ENCODE measurements at regions not wholly inside any gene's neighbourhood (a gene's known extent, or its start where the extent isn't known, plus 50 kb on each side); places are given as distances from the start of the nearest gene placed in this dataset.

DNA sequence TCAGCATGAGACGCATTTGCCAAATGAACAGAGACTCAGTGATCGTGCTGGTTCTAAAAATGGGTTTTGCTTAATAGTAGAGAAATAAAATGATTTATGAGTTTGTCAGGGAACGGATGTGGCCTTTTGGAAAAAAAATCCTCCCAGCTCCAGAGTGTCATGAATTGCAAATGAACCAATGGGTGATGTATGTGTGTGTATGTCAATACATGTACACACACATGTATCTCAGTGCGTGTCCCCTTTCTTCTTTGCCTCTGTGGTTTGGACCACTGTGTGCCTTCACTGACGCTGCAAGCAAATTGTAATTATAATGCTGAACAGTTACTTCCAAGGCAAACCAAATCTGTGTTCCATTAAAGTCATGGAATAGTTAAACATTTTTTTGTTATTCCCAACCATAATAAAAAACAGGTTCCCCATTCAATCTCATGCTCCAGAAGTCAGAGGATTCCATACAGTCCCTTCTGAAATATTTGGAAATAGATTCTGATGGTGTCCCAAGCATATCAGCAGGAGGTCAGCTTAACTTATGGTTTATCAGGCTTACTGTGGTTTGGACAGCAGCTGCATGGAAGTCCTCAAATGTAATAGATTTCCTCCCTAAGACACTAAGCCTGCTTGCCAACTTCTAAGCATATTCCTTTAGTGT lies 630.5 kb downstream of the ACTL7B start:
- Mint-ChIP-seq H3K36me3 (no peaks in the 10 kb centered on the region), H3K27ac (no peak overlapping the region), H3K4me1 (no peaks in the 10 kb centered on the region), H3K4me3 (no peak overlapping the region), H3K27me3 (peaks cover 2% of the 10 kb centered on the region), H3K9me3 (peaks cover 21% of the 10 kb centered on the region)

- H3K4me3 Mint-ChIP-seq, result no peak overlapping the region
- no peak overlapping the region for H3K27ac Mint-ChIP-seq
- H3K36me3 Mint-ChIP-seq, result no peaks in the 10 kb centered on the region
- no peaks in the 10 kb centered on the region for H3K4me1 Mint-ChIP-seq
- H3K9me3 Mint-ChIP-seq, result peaks cover 26% of the 10 kb centered on the region
- H3K27me3 Mint-ChIP-seq, result peaks cover 2% of the 10 kb centered on the region
Observed at GRCh38 chr9:108224716-108225115, 631.1 kb downstream of the ACTL7B start.

- no peaks in the 10 kb centered on the region for H3K36me3 Mint-ChIP-seq
- no peaks in the 10 kb centered on the region for H3K4me1 Mint-ChIP-seq
- no peaks in the 10 kb centered on the region for H3K27me3 Mint-ChIP-seq
- peaks cover 16% of the 10 kb centered on the region for H3K9me3 Mint-ChIP-seq
- H3K4me3 Mint-ChIP-seq, result no peak overlapping the region
- no peak overlapping the region for H3K27ac Mint-ChIP-seq
Observed at GRCh38 chr9:108219664-108220063, 636.1 kb downstream of the ACTL7B start.

- Mint-ChIP-seq H3K27ac (no peak overlapping the region), H3K36me3 (no peaks in the 10 kb centered on the region), H3K9me3 (peaks cover 7% of the 10 kb centered on the region), H3K4me3 (no peak overlapping the region), H3K4me1 (no peaks in the 10 kb centered on the region), H3K27me3 (no peaks in the 10 kb centered on the region)
Observed at GRCh38 chr9:108217431-108218349, 638.1 kb downstream of the ACTL7B start.

DNA sequence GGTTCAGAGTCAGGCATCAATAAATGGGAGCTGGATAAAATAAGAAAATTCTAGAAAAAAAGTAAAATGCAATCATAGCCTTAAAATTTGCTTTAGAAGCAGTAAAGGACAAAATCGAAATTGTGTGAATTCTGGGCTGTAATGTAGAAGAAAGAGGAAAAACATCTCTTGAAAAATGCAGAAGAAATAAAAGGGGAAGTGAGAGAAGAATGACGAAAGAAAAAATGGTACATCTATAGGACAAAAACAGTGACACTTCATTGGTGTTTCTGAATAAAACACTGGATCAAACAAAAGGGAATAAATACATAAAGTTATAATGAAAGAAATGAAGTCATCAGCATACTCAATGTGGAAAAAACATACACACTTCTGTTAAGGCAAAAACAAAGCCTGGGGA lies 642.3 kb downstream of the ACTL7B start:
- H3K27me3 Mint-ChIP-seq, result peaks cover 2% of the 10 kb centered on the region
- H3K36me3 Mint-ChIP-seq, result no peaks in the 10 kb centered on the region
- H3K27ac Mint-ChIP-seq, result no peak overlapping the region
- peaks cover 9% of the 10 kb centered on the region for H3K9me3 Mint-ChIP-seq
- H3K4me1 Mint-ChIP-seq, result no peaks in the 10 kb centered on the region
- no peak overlapping the region for H3K4me3 Mint-ChIP-seq

DNA sequence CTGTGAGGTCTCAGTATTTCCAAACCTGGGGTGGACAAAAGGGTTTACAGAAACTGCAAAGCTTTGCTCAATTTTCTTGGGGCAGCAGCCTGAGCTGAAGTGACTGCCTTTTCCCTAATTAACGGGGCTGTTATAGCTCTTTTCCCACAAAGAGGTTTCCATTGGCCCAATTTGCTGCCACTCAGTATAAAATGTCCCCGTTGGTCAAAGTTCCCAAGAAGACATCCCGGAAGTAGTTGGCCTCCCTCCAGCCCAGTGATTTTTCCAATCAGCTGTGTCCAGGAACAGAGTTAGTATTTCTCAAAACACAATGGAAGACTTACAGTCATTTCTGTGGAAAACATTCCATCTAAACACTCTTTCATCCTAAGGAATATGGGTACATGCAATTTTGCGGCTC lies 643.6 kb downstream of the ACTL7B start:
- Mint-ChIP-seq H3K4me3 (no peak overlapping the region), H3K27ac (no peak overlapping the region), H3K27me3 (peaks cover 2% of the 10 kb centered on the region), H3K36me3 (no peaks in the 10 kb centered on the region), H3K4me1 (no peaks in the 10 kb centered on the region), H3K9me3 (peaks cover 14% of the 10 kb centered on the region)

- peaks cover 2% of the 10 kb centered on the region for H3K27me3 Mint-ChIP-seq
- no peaks in the 10 kb centered on the region for H3K4me1 Mint-ChIP-seq
- peaks cover 14% of the 10 kb centered on the region for H3K9me3 Mint-ChIP-seq
- H3K4me3 Mint-ChIP-seq, result no peak overlapping the region
- no peaks in the 10 kb centered on the region for H3K36me3 Mint-ChIP-seq
- no peak overlapping the region for H3K27ac Mint-ChIP-seq
Observed at GRCh38 chr9:108211411-108211955, 644.3 kb downstream of the ACTL7B start.

DNA sequence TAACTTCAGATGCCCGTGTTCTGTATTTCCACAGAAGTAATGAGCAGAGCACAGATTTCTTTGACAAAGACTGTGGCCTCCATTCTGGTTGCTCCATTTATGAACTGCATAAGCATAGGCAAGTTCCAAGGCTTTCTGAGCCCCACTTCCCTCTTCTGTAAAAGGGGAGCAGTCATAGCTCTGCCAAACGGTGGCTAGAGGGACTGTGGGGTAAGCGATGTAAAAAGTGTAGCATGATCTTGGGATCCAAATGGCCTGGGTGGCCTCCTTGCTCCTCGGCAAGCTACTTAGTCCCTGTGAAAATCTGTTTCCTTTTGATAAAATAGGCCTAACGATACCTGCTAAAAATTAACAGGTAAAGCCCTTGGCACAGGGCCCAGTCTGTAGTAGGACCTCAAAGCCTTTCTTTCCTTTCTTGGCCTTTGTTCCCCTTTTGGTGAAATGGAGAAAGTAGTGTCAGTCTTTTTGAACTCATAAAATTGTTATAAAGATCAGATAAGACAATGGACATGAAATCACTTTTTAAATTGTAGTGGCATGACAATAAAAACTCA lies 646.6 kb downstream of the ACTL7B start:
- peaks cover 14% of the 10 kb centered on the region for H3K9me3 Mint-ChIP-seq
- peaks cover 2% of the 10 kb centered on the region for H3K27me3 Mint-ChIP-seq
- no peaks in the 10 kb centered on the region for H3K4me1 Mint-ChIP-seq
- H3K27ac Mint-ChIP-seq, result no peak overlapping the region
- no peak overlapping the region for H3K4me3 Mint-ChIP-seq
- H3K36me3 Mint-ChIP-seq, result no peaks in the 10 kb centered on the region

- Mint-ChIP-seq H3K4me1 (no peaks in the 10 kb centered on the region), H3K27ac (no peak overlapping the region), H3K9me3 (peaks cover 23% of the 10 kb centered on the region), H3K27me3 (peaks cover 2% of the 10 kb centered on the region), H3K4me3 (no peak overlapping the region), H3K36me3 (no peaks in the 10 kb centered on the region)
Observed at GRCh38 chr9:108207561-108208165, 648.1 kb downstream of the ACTL7B start.

DNA sequence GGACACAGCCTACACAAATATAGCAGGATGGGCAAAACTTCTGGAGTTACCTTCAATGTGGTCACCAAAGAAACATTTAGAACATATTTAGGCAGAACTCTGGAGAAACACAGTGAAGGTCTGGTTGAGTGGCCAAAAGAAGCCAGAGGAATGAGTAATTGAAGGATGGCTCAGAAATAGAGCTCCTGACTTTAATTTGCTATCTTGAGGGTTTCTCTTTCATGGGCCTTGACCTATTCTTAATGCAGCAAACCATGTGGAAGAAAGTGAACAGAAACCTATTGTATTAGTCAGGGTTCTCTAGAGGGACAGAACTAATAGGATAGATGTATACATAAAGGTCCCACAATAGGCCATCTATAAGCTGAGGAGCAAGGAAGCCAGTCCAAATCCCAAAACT lies 650.5 kb downstream of the ACTL7B start:
- no peaks in the 10 kb centered on the region for H3K4me1 Mint-ChIP-seq
- H3K4me3 Mint-ChIP-seq, result no peak overlapping the region
- no peak overlapping the region for H3K27ac Mint-ChIP-seq
- peaks cover 27% of the 10 kb centered on the region for H3K9me3 Mint-ChIP-seq
- H3K27me3 Mint-ChIP-seq, result peaks cover 2% of the 10 kb centered on the region
- no peaks in the 10 kb centered on the region for H3K36me3 Mint-ChIP-seq

GRCh38 chr9:108197899-108198298 lies 657.9 kb downstream of the ACTL7B start:
- no peaks in the 10 kb centered on the region for H3K27me3 Mint-ChIP-seq
- no peaks in the 10 kb centered on the region for H3K36me3 Mint-ChIP-seq
- no peak overlapping the region for H3K27ac Mint-ChIP-seq
- H3K4me3 Mint-ChIP-seq, result no peak overlapping the region
- no peaks in the 10 kb centered on the region for H3K4me1 Mint-ChIP-seq
- peaks cover 15% of the 10 kb centered on the region for H3K9me3 Mint-ChIP-seq

DNA sequence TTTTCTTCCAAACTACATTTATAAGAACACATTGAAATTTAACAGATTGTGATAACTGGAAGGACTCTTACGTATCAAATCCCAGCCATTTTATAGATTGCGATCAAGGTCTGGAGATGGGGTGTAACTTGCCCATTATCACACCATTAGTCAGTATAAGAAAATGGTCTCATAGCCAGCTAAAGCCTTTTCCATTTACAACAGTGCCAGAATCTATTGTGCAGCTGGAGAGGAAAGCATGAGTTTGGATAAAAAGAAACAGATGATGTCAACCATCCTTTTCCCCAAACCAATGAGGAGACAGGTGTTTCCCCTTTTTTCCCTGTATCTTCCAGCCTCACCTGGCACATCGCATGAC lies 658.8 kb downstream of the ACTL7B start:
- no peak overlapping the region for H3K4me3 Mint-ChIP-seq
- H3K27me3 Mint-ChIP-seq, result no peaks in the 10 kb centered on the region
- peaks cover 10% of the 10 kb centered on the region for H3K9me3 Mint-ChIP-seq
- H3K4me1 Mint-ChIP-seq, result no peaks in the 10 kb centered on the region
- no peaks in the 10 kb centered on the region for H3K36me3 Mint-ChIP-seq
- H3K27ac Mint-ChIP-seq, result no peak overlapping the region

GRCh38 chr9:108196332-108197007 lies 659.3 kb downstream of the ACTL7B start:
- Mint-ChIP-seq H3K27me3 (no peaks in the 10 kb centered on the region), H3K4me3 (no peak overlapping the region), H3K9me3 (peaks cover 10% of the 10 kb centered on the region), H3K4me1 (no peaks in the 10 kb centered on the region), H3K27ac (no peak overlapping the region), H3K36me3 (no peaks in the 10 kb centered on the region)

DNA sequence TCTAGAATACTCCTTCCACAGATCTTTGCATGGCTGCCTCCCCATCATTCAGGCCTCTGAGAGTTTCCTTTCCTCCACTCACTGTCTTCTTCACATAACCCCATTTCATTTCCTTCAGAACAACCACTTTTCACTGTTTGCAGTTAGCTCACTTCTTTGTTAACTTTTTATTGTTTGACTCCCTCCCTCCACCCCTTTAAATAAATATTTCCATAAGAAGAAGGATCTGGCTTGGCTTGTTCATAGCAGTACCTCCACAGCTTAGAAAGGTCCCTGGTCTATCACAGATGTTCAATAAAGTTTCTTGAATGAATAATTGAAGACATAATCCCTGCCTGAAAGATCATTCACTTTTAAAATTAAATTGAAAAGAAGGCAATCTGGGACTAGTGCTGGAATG lies 661.6 kb downstream of the ACTL7B start:
- no peak overlapping the region for H3K4me3 Mint-ChIP-seq
- no peak overlapping the region for H3K27ac Mint-ChIP-seq
- no peaks in the 10 kb centered on the region for H3K4me1 Mint-ChIP-seq
- H3K36me3 Mint-ChIP-seq, result no peaks in the 10 kb centered on the region
- peaks cover 7% of the 10 kb centered on the region for H3K9me3 Mint-ChIP-seq
- no peaks in the 10 kb centered on the region for H3K27me3 Mint-ChIP-seq

GRCh38 chr9:108193026-108193710 lies 662.6 kb downstream of the ACTL7B start:
- Mint-ChIP-seq H3K4me3 (no peak overlapping the region), H3K9me3 (peaks cover 7% of the 10 kb centered on the region), H3K27ac (no peak overlapping the region), H3K4me1 (no peaks in the 10 kb centered on the region), H3K27me3 (no peaks in the 10 kb centered on the region), H3K36me3 (no peaks in the 10 kb centered on the region)
